A673 (cell line): ENCODE measurements at regions not wholly inside any gene's neighbourhood (a gene's known extent, or its start where the extent isn't known, plus 50 kb on each side); places are given as distances from the start of the nearest gene placed in this dataset.

Source experiments
- BruUV-seq: library from RNA; stranded (reverse); fragments of 400-500 nt; replicated peaks from 2 replicates; lab custom pipeline; 2021; lab: Mats Ljungman, UMichigan
- CTCF ChIA-PET: fragments of 300-600 bp; sonication (Branson Sonifier 250); formaldehyde crosslinking; loops from one replicate; lab custom pipeline; 2022; ENCODE audit warnings: antibody characterized with exemption; lab: Charles Lee
- POLR2A ChIA-PET: fragments of 300-600 bp; sonication (Branson Sonifier 250); formaldehyde crosslinking; loops from one replicate; lab custom pipeline; 2022; ENCODE audit warnings: antibody characterized with exemption; ENCODE audit not compliant: low non-redundant PET; lab: Charles Lee
- DNase-seq: peaks from one replicate; pipeline ENCODE4 v3.0.0-alpha.2; 2015; ENCODE audit warnings: low spot score
- H3K27ac ChIP-seq: fragments of 200-600 bp; sonication (generic); 2 replicates; pipeline ENCODE4 v1.5.1; 2016; ENCODE audit warnings: mixed run types, low read depth, mild to moderate bottlenecking, mixed read lengths, antibody characterized with exemption, low read length; ENCODE audit not compliant: poor library complexity, severe bottlenecking
- H3K27me3 ChIP-seq: fragments of 200-600 bp; sonication (generic); replicated peaks from 2 replicates; pipeline ENCODE4 v1.6.1; 2017; ENCODE audit warnings: mixed run types, low read depth, mild to moderate bottlenecking, mixed read lengths, antibody characterized with exemption, low read length; ENCODE audit not compliant: insufficient read depth, poor library complexity
- H3K36me3 ChIP-seq: fragments of 200-600 bp; sonication (generic); 2 replicates; pipeline ENCODE4 v1.6.1; 2016; ENCODE audit warnings: mixed run types, mild to moderate bottlenecking, mixed read lengths, antibody characterized with exemption, low read length; ENCODE audit not compliant: insufficient read depth, poor library complexity, severe bottlenecking
- H3K4me1 ChIP-seq: fragments of 200-600 bp; sonication (generic); 2 replicates; pipeline ENCODE4 v1.6.1; 2017; ENCODE audit warnings: mixed run types, mild to moderate bottlenecking, mixed read lengths, antibody characterized with exemption, low read length; ENCODE audit not compliant: insufficient read depth, poor library complexity, severe bottlenecking
- H3K4me3 ChIP-seq: fragments of 200-600 bp; sonication (generic); 2 replicates; pipeline ENCODE4 v1.5.1; 2016; ENCODE audit warnings: low read depth, mixed run types, mild to moderate bottlenecking, mixed read lengths, low read length; ENCODE audit not compliant: poor library complexity, severe bottlenecking
- H3K9me3 ChIP-seq: fragments of 200-600 bp; sonication (generic); 2 replicates; pipeline ENCODE4 v1.6.1; 2016; ENCODE audit warnings: mixed run types, low read depth, mild to moderate bottlenecking, mixed read lengths, antibody characterized with exemption, low read length; ENCODE audit not compliant: poor library complexity, severe bottlenecking
- EZH2 ChIP-seq: fragments of 200-600 bp; sonication (generic); IDR thresholded peaks from 2 replicates; pipeline ENCODE4 v1.6.1; 2017; ENCODE audit warnings: borderline replicate concordance, low read depth, mild to moderate bottlenecking, mixed read lengths, antibody characterized with exemption, low read length; ENCODE audit not compliant: poor library complexity, severe bottlenecking
- intact Hi-C: fragments of 100-400 bp; cut with micrococcal nuclease; formaldehyde crosslinking; loops from one replicate; pipeline ENCODE4 v1.10.0; 2022; ENCODE audit not compliant: unreplicated experiment
- TF ChIP-seq, protein P1 (sequence below): fragments of 300-800, 200-600 bp; sonication (generic); conservative IDR thresholded peaks from 2 replicates; pipeline ENCODE4 v1.5.1; 2017; ENCODE audit warnings: low read depth, mild to moderate bottlenecking, antibody characterized with exemption, low read length, moderate library complexity, mixed read lengths

DNA sequence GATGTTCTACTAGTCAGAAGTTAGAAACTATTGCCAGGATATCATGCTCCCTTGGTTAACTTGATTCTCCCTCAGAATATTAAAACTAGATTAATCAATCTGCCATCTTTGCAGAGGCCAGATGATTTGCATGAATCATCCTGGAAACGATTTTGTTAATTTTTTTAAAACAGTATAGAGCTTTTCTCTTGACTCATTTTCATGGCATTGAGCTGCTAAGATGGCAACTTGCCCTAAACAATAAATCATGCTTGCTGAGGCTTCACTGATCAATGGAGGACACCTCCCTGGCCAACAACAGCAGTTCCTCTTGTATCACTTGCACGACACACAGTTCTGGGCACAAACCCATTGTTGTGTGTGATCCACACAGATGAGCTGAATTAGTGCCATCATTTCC lies 109.1 kb downstream of the COL6A6 start:
- H3K27ac ChIP-seq = no peak overlapping the region
- TF ChIP-seq EZH2 = no peak
- intact Hi-C loops = no loop called here
- H3K9me3 ChIP-seq = no peaks in the 10 kb centered on the region
- no peak overlapping the region for H3K4me3 ChIP-seq
- H3K36me3 ChIP-seq = no peaks in the 10 kb centered on the region
- no peaks in the 10 kb centered on the region for H3K27me3 ChIP-seq
- ChIA-PET POLR2A (no interaction called here), CTCF (no interaction called here)
- no peaks in the 10 kb centered on the region for H3K4me1 ChIP-seq
- BruUV-seq = no TSS peak
- DNase-seq = peak; percentile 16

DNA sequence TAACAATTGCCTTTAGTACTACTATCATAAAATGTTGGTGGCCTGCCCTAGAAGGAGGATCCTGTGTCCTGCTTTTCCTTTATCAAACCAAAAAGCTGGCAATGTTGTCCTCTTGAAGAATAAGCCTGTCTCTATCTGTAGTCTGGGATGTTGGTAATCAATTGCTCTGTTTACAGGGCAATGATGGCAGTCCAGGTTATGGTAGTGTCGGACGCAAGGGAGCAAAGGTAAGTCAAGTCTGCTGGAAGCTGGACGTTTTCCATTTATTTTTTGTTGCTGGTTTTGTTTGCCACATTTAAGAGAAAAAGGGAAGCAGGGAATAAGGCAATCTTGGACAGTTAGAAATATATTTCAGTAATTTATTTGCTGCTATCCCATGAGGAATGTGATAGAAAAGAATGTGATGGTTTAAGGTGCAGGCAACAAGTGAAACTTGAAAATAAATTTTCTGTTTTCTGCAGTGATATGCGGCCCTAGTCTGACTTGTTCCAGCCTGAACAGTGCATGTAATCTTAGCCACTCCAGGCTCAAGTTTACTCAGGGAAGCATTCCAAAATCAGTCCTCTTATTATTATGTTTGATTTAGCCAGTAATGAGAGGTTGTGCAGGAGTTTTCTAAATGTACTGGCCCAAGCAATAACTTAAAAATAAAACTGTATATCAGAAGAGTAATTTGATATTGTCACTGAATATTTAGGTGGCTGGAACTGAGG lies 110.3 kb downstream of the COL6A6 start:
- Histone ChIP-seq H3K36me3 (no peaks in the 10 kb centered on the region), H3K9me3 (no peaks in the 10 kb centered on the region), H3K27me3 (no peaks in the 10 kb centered on the region), H3K4me3 (no peak overlapping the region), H3K4me1 (no peaks in the 10 kb centered on the region), H3K27ac (no peak overlapping the region)
- intact Hi-C loops = no loop called here
- ChIA-PET CTCF (no interaction called here), POLR2A (no interaction called here)
- DNase-seq = no peak
- TF ChIP-seq EZH2 = no peak
- TF ChIP-seq, protein P1, sequence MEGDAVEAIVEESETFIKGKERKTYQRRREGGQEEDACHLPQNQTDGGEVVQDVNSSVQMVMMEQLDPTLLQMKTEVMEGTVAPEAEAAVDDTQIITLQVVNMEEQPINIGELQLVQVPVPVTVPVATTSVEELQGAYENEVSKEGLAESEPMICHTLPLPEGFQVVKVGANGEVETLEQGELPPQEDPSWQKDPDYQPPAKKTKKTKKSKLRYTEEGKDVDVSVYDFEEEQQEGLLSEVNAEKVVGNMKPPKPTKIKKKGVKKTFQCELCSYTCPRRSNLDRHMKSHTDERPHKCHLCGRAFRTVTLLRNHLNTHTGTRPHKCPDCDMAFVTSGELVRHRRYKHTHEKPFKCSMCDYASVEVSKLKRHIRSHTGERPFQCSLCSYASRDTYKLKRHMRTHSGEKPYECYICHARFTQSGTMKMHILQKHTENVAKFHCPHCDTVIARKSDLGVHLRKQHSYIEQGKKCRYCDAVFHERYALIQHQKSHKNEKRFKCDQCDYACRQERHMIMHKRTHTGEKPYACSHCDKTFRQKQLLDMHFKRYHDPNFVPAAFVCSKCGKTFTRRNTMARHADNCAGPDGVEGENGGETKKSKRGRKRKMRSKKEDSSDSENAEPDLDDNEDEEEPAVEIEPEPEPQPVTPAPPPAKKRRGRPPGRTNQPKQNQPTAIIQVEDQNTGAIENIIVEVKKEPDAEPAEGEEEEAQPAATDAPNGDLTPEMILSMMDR = no peak
- no TSS peak for BruUV-seq

DNA sequence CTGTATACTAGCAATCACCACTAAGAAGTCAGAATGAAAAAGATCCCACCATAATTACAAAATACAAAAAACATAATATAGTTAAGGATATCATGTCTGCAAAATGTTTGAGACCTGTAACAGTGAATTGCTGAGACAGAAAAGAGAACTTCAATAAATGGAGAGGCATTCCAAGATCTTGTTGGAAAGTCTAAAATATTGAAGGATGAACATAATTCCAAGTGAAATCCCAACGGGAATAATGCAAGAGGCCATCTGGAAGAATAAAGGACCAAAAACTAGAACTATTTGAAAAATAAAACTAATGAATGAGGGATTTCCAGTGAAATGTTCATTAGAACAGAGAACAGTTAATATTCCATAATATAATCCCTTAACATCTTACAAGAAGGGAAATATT lies 110.9 kb downstream of the COL6A6 start:
- TF ChIP-seq, protein P1 = no peak
- no peak for TF ChIP-seq EZH2
- Histone ChIP-seq H3K4me3 (no peak overlapping the region), H3K9me3 (no peaks in the 10 kb centered on the region), H3K4me1 (no peaks in the 10 kb centered on the region), H3K36me3 (no peaks in the 10 kb centered on the region), H3K27me3 (no peaks in the 10 kb centered on the region), H3K27ac (no peak overlapping the region)
- DNase-seq = no peak
- ChIA-PET CTCF (no interaction called here), POLR2A (no interaction called here)
- BruUV-seq = no TSS peak
- intact Hi-C loops = no loop called here
